ENCODE measurements at regions not wholly inside any gene's neighbourhood (a gene's known extent, or its start where the extent isn't known, plus 50 kb on each side); places are given as distances from the start of the nearest gene placed in this dataset.

DNA sequence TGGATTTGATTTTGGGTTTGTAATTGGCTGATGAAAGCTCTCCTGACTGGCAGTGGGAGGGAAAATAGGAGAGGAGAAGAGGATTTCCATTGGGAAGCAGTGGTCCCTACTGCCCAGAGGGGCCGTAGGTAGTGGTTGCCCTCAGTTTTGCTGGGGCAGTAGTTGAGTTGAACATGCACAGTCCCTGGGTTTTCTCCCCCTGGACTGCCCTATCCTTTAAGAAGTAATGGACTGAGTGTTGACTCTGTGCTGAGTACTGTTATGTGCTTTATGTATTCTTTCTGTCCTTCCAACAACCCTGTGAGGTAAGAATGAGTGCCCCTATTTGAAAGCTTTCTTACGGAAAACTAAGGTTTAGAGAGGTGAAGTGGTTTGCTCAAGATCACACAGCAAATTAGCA, 111.2 kb upstream of the RPS23 start:
- Histone ChIP-seq H3K4me1 (ENCODE audit: control insufficient read depth in 4 of 4, insufficient read depth in 4 of 4, low read length in 3 of 4) (peaks cover 6 to 12% (median 10%) of the 10 kb centered on the region in 4 donors), H3K4me3 (ENCODE audit: low read depth in 1 of 3, low read length in 3 of 3) (no peak overlapping the region), H3K36me3 (ENCODE audit: control insufficient read depth in 4 of 4, insufficient read depth in 3 of 4, low read depth in 1 of 4, low read length in 3 of 4) (no peaks in the 10 kb centered on the region), H3K27me3 (ENCODE audit: control insufficient read depth in 4 of 4, insufficient read depth in 4 of 4, low read length in 3 of 4) (peaks cover 0 to 11% (median 0%) of the 10 kb centered on the region in 4 donors), H3K9me3 (ENCODE audit: control insufficient read depth in 4 of 4, low read length in 3 of 4) (no peaks in the 10 kb centered on the region), H3K27ac (ENCODE audit: low read depth in 1 of 2, low read length in 2 of 2) (no peak overlapping the region), H3K9ac (ENCODE audit: low read depth in 1 of 2, low read length in 2 of 2) (no peak overlapping the region)
- no peak for DNase-seq (ENCODE audit: low spot score)
- 94% methylated on average over 2 of the region's 2 CpGs for WGBS
- TF ChIP-seq YY1 (IDR thresholded peaks at IDR 0.05): no peak
- TF ChIP-seq RAD21 (IDR thresholded peaks at IDR 0.05): no peak
- TF ChIP-seq SP1 (IDR thresholded peaks at IDR 0.05): no peak
- TF ChIP-seq MAX (IDR thresholded peaks at IDR 0.05): no peak
- no peak for TF ChIP-seq CTCF (IDR thresholded peaks at IDR 0.05; ENCODE audit: low read depth, low read length, missing input control)
- no peak for TF ChIP-seq FOXA1 (IDR thresholded peaks at IDR 0.05)
- TF ChIP-seq, protein P1, sequence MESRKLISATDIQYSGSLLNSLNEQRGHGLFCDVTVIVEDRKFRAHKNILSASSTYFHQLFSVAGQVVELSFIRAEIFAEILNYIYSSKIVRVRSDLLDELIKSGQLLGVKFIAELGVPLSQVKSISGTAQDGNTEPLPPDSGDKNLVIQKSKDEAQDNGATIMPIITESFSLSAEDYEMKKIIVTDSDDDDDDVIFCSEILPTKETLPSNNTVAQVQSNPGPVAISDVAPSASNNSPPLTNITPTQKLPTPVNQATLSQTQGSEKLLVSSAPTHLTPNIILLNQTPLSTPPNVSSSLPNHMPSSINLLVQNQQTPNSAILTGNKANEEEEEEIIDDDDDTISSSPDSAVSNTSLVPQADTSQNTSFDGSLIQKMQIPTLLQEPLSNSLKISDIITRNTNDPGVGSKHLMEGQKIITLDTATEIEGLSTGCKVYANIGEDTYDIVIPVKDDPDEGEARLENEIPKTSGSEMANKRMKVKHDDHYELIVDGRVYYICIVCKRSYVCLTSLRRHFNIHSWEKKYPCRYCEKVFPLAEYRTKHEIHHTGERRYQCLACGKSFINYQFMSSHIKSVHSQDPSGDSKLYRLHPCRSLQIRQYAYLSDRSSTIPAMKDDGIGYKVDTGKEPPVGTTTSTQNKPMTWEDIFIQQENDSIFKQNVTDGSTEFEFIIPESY (IDR thresholded peaks at IDR 0.05): no peak
- no peak for TF ChIP-seq HNF4G (IDR thresholded peaks at IDR 0.05)

GRCh38 chr5:82388181-82388580, 110.0 kb upstream of the RPS23 start:
- Histone ChIP-seq H3K4me1 (ENCODE audit: control insufficient read depth in 4 of 4, insufficient read depth in 4 of 4, low read length in 3 of 4) (peaks cover 6 to 12% (median 10%) of the 10 kb centered on the region in 4 donors), H3K4me3 (ENCODE audit: low read depth in 1 of 3, low read length in 3 of 3) (no peak overlapping the region), H3K36me3 (ENCODE audit: control insufficient read depth in 4 of 4, insufficient read depth in 3 of 4, low read depth in 1 of 4, low read length in 3 of 4) (no peaks in the 10 kb centered on the region), H3K27me3 (ENCODE audit: control insufficient read depth in 4 of 4, insufficient read depth in 4 of 4, low read length in 3 of 4) (peaks cover 0 to 11% (median 0%) of the 10 kb centered on the region in 4 donors), H3K9ac (ENCODE audit: low read depth in 1 of 2, low read length in 2 of 2) (no peak overlapping the region), H3K9me3 (ENCODE audit: control insufficient read depth in 4 of 4, low read length in 3 of 4) (no peaks in the 10 kb centered on the region), H3K27ac (ENCODE audit: low read depth in 1 of 2, low read length in 2 of 2) (no peak overlapping the region)
- DNase-seq (ENCODE audit: low spot score): no peak
- TF ChIP-seq YY1 (IDR thresholded peaks at IDR 0.05): no peak
- TF ChIP-seq MAX (IDR thresholded peaks at IDR 0.05): no peak
- no peak for TF ChIP-seq NR2F2 (IDR thresholded peaks at IDR 0.05)
- no peak for TF ChIP-seq JUND (IDR thresholded peaks at IDR 0.05)
- TF ChIP-seq, protein P1 (IDR thresholded peaks at IDR 0.05): no peak
- no peak for TF ChIP-seq ATF3 (IDR thresholded peaks at IDR 0.05)
- TF ChIP-seq FOXA1 (IDR thresholded peaks at IDR 0.05): no peak
- TF ChIP-seq EGR1 (IDR thresholded peaks at IDR 0.05; ENCODE audit: low read depth in 2 of 2): no peak
- no peak for TF ChIP-seq SP1 (IDR thresholded peaks at IDR 0.05)
- TF ChIP-seq, protein P2, sequence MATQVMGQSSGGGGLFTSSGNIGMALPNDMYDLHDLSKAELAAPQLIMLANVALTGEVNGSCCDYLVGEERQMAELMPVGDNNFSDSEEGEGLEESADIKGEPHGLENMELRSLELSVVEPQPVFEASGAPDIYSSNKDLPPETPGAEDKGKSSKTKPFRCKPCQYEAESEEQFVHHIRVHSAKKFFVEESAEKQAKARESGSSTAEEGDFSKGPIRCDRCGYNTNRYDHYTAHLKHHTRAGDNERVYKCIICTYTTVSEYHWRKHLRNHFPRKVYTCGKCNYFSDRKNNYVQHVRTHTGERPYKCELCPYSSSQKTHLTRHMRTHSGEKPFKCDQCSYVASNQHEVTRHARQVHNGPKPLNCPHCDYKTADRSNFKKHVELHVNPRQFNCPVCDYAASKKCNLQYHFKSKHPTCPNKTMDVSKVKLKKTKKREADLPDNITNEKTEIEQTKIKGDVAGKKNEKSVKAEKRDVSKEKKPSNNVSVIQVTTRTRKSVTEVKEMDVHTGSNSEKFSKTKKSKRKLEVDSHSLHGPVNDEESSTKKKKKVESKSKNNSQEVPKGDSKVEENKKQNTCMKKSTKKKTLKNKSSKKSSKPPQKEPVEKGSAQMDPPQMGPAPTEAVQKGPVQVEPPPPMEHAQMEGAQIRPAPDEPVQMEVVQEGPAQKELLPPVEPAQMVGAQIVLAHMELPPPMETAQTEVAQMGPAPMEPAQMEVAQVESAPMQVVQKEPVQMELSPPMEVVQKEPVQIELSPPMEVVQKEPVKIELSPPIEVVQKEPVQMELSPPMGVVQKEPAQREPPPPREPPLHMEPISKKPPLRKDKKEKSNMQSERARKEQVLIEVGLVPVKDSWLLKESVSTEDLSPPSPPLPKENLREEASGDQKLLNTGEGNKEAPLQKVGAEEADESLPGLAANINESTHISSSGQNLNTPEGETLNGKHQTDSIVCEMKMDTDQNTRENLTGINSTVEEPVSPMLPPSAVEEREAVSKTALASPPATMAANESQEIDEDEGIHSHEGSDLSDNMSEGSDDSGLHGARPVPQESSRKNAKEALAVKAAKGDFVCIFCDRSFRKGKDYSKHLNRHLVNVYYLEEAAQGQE (IDR thresholded peaks at IDR 0.05): no peak
- TF ChIP-seq FOXA2 (IDR thresholded peaks at IDR 0.05): no peak
- TF ChIP-seq RAD21 (IDR thresholded peaks at IDR 0.05): no peak
- no peak for TF ChIP-seq CTCF (IDR thresholded peaks at IDR 0.05; ENCODE audit: low read depth, low read length, missing input control)
- no peak for TF ChIP-seq TAF1 (conservative IDR thresholded peaks at IDR 0.05)
- no peak for TF ChIP-seq GABPA (IDR thresholded peaks at IDR 0.05 in 1 of 2, conservative IDR thresholded peaks at IDR 0.05 in 1 of 2)
- TF ChIP-seq RXRA (IDR thresholded peaks at IDR 0.05): no peak
- no peak for TF ChIP-seq HNF4G (IDR thresholded peaks at IDR 0.05)
- no peak for TF ChIP-seq HNF4A (conservative IDR thresholded peaks at IDR 0.05)
- 82% methylated on average over 6 of the region's 6 CpGs for WGBS
